ENCODE measurements at regions not wholly inside any gene's neighbourhood (a gene's known extent, or its start where the extent isn't known, plus 50 kb on each side); places are given as distances from the start of the nearest gene placed in this dataset.

GRCh38 chr15:36315649-36316048, 263.8 kb upstream of the CDIN1 start:
- TF ChIP-seq POLR2AphosphoS5 (IDR thresholded peaks at IDR 0.05; ENCODE audit: low read depth, low read length), result no peak
- TF ChIP-seq SMARCE1 (IDR thresholded peaks at IDR 0.05; ENCODE audit: borderline replicate concordance), result no peak
- TF ChIP-seq POLR2A (IDR thresholded peaks at IDR 0.05; ENCODE audit: insufficient read depth in 1 of 2, low read depth in 2 of 2, low read length in 2 of 2), result no peak
- TF ChIP-seq CTCF (CRISPR knock-in tag; IDR thresholded peaks at IDR 0.05), result no peak
- TF ChIP-seq ZC3H4 (CRISPR knock-in tag; IDR thresholded peaks at IDR 0.05; ENCODE audit: borderline replicate concordance), result no peak
- TF ChIP-seq PATZ1 (CRISPR knock-in tag; IDR thresholded peaks at IDR 0.05), result no peak
- no peak for TF ChIP-seq ZFP1 (CRISPR knock-in tag; IDR thresholded peaks at IDR 0.05)
- no peak for TF ChIP-seq EP300 (IDR thresholded peaks at IDR 0.05; ENCODE audit: low read depth in 2 of 2, low read length in 2 of 2)
- TF ChIP-seq EP300 (CRISPR knock-in tag; IDR thresholded peaks at IDR 0.05; ENCODE audit: borderline replicate concordance), result no peak
- TF ChIP-seq MTA1 (CRISPR knock-in tag; IDR thresholded peaks at IDR 0.05; ENCODE audit: borderline replicate concordance), result no peak
- TF ChIP-seq ZFP91 (CRISPR knock-in tag; IDR thresholded peaks at IDR 0.05; ENCODE audit: borderline replicate concordance), result no peak
- no peak for TF ChIP-seq ZNF292 (CRISPR knock-in tag; IDR thresholded peaks at IDR 0.05; ENCODE audit: borderline replicate concordance, low read depth)
- no peak for TF ChIP-seq TP53 (CRISPR knock-in tag; conservative IDR thresholded peaks at IDR 0.05)
- TF ChIP-seq KDM1A (CRISPR knock-in tag; IDR thresholded peaks at IDR 0.05), result no peak

Data from HepG2 (cell line).